SK-N-SH treated with all-trans-retinoic acid at 6 μM for 48 hours (cell line): ENCODE measurements at regions not wholly inside any gene's neighbourhood (a gene's known extent, or its start where the extent isn't known, plus 50 kb on each side); places are given as distances from the start of the nearest gene placed in this dataset.

Experiments
- PATZ1 ChIP-seq: fragments of 250-450 bp; sonication (Bioruptor Pico); IDR thresholded peaks from 2 replicates; pipeline ENCODE4 v1.8.0; 2020; ENCODE audit warnings: mild to moderate bottlenecking, moderate library complexity, borderline replicate concordance
- TCF4 ChIP-seq: fragments of 250-450 bp; sonication (Bioruptor Pico); IDR thresholded peaks from 2 replicates; pipeline ENCODE4 v1.8.0; 2021; ENCODE audit warnings: mild to moderate bottlenecking, moderate library complexity, borderline replicate concordance
- TOX ChIP-seq: fragments of 250-450 bp; sonication (Bioruptor Pico); IDR thresholded peaks from 2 replicates; pipeline ENCODE4 v1.8.0; 2021; ENCODE audit warnings: mild to moderate bottlenecking, moderate library complexity, borderline replicate concordance
- ZFP30 ChIP-seq: fragments of 450-650 bp; formaldehyde crosslinking; IDR thresholded peaks from 2 replicates; pipeline ENCODE4 v1.5.0; 2022; ENCODE audit warnings: mild to moderate bottlenecking, moderate library complexity

- TF ChIP-seq TOX (CRISPR knock-in tag) (no peak), ZFP30 (no peak), PATZ1 (CRISPR knock-in tag) (no peak), TCF4 (no peak)
Measured at GRCh38 chr6:81999270-81999669, 246.8 kb upstream of the TENT5A start.
